Right atrium auricular region (tissue), 2 donors: ENCODE measurements at regions not wholly inside any gene's neighbourhood (a gene's known extent, or its start where the extent isn't known, plus 50 kb on each side); places are given as distances from the start of the nearest gene placed in this dataset.

Experiments used
- DNase-seq: peaks from one replicate; pipeline ENCODE4 v3.0.0-alpha.2; 2019; ENCODE audit warnings: low spot score
- H3K27ac ChIP-seq, 2 donors: fragments of 200-600 bp; sonication (generic); 1 replicate in 1 of 2; 2 replicates in 1 of 2; pipeline ENCODE4 v1.5.1; 2016 to 2019
- H3K27me3 ChIP-seq, 2 donors: fragments of 200-600 bp; sonication (generic); one replicate each; pipeline versions ENCODE4 v1.5.1 to v1.6.0; 2017 to 2019
- H3K36me3 ChIP-seq: fragments of 200-600 bp; sonication (generic); one replicate; pipeline ENCODE4 v1.5.1; 2016
- H3K4me1 ChIP-seq, 2 donors: fragments of 200-600 bp; sonication (generic); one replicate each; pipeline versions ENCODE4 v1.5.1 to v1.6.0; 2017 to 2019
- H3K4me3 ChIP-seq, 2 donors: fragments of 200-600 bp; sonication (generic); 1 replicate in 1 of 2; 2 replicates in 1 of 2; pipeline ENCODE4 v1.5.1; 2017 to 2019; ENCODE audit warnings: mild to moderate bottlenecking in 1 of 2, moderate library complexity in 1 of 2
- H3K9me3 ChIP-seq, 2 donors: fragments of 200-600 bp; sonication (generic); one replicate each; pipeline ENCODE4 v1.5.1; 2019
- TF ChIP-seq, protein P1 (sequence below), 2 donors: fragments of 200-600 bp; sonication (generic); IDR thresholded peaks; one replicate each; pipeline ENCODE4 v1.5.1; 2019; ENCODE audit warnings: antibody characterized with exemption in 2 of 2

DNA sequence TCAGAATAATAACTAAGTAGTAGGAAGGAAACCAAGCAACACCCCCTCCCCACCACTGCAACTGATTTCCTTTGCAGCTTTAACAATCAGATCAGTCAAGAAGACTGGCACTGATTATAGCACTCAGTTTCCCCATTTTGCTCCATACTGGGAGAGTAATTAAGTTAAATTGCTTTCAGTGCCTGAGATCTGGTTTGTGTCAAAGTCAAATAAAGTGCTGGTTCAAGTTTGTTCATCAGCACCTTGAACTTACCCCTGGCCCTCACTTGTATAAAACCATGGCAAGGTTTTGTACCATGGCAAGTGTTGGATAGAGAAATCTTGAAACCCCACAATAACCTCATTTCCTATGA lies 290.2 kb upstream of the SEMA6A start:
- TF ChIP-seq, protein P1, sequence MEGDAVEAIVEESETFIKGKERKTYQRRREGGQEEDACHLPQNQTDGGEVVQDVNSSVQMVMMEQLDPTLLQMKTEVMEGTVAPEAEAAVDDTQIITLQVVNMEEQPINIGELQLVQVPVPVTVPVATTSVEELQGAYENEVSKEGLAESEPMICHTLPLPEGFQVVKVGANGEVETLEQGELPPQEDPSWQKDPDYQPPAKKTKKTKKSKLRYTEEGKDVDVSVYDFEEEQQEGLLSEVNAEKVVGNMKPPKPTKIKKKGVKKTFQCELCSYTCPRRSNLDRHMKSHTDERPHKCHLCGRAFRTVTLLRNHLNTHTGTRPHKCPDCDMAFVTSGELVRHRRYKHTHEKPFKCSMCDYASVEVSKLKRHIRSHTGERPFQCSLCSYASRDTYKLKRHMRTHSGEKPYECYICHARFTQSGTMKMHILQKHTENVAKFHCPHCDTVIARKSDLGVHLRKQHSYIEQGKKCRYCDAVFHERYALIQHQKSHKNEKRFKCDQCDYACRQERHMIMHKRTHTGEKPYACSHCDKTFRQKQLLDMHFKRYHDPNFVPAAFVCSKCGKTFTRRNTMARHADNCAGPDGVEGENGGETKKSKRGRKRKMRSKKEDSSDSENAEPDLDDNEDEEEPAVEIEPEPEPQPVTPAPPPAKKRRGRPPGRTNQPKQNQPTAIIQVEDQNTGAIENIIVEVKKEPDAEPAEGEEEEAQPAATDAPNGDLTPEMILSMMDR (IDR thresholded peaks at IDR 0.05), result no peak

DNA sequence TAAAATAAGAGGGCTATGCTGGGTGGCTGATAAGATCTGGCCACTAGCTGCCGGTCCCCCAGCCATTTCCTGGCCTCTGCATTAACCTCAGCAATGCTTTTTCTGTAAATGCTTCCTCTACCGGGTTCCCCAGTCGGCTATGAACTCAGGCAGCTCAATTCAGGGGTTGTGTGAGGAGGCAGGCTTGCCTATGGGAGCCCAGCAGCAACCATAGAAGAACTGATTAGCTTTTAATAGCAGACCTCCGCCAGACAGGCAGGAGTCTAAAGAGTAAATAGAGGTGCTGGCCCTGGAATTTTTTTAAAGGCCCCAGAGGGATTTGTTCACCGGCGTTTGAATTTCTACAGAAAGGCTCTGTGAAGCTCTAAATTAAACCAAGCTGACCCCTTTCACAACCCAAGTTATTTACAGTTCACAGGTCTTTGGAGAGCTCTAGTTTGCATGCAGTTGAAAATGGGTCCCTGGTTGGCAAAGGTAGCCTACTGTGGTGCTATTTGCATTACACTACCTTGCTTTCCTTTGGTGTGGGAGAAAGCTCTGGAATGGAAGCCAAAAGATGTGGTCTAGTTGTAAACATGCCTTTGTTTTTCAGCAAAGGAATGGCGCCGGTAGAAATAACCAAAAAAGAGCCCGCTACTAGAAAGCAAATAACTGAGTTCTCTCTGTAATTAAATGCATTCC lies 289.7 kb upstream of the SEMA6A start:
- Histone ChIP-seq H3K36me3 (no peaks in the 10 kb centered on the region), H3K4me3 (no peak overlapping the region), H3K27me3 (no peaks in the 10 kb centered on the region), H3K4me1 (no peaks in the 10 kb centered on the region), H3K9me3 (no peaks in the 10 kb centered on the region), H3K27ac (no peak overlapping the region)
- no peak for DNase-seq
- TF ChIP-seq, protein P1 (IDR thresholded peaks at IDR 0.05), result no peak

More for the DNA sequence above, 290.2 kb upstream of the SEMA6A start:
- no peaks in the 10 kb centered on the region for H3K4me1 ChIP-seq
- no peaks in the 10 kb centered on the region for H3K27me3 ChIP-seq
- DNase-seq, result no peak
- no peaks in the 10 kb centered on the region for H3K36me3 ChIP-seq
- no peak overlapping the region for H3K4me3 ChIP-seq
- H3K9me3 ChIP-seq, result peaks cover 0 to 4% of the 10 kb centered on the region in 2 donors
- H3K27ac ChIP-seq, result no peak overlapping the region

DNA sequence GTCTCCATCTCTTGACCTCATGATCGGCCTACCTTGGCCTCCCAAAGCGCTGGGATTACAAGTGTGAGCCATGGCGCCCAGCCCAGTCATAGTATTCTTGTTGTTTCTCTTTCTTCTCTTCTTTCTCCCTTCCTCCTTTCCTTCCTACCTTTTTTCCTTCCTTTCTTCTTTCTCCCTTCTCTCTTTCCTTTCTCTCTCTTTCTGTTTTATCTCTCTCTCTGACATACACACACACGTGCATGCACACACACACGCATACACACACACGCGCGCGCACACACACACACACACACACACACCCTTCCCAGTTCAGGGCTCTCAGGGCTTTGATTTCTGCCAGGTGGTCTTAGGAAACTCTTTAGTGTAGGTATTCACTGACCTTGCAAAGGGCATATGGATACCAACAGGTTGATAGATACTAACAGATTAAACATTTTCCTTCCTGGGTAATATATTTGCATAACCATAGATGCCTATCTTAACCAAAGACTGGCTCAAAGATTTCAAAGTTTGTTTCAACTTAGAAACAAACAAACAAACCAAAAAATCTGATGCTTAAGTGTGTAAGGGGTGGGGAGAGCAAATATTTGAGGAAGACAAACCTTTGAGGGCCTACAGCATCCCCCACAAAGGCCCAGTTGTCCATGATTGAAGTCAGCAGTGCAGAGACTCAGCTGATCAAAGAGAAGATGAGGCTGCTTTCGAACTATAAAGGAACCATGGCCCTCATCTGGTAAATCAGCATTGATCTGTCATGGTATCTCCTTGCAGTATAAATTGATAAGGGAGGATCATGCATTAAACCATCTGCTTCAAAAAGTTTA lies 288.2 kb upstream of the SEMA6A start:
- Histone ChIP-seq H3K27me3 (no peaks in the 10 kb centered on the region), H3K36me3 (no peaks in the 10 kb centered on the region), H3K4me3 (no peak overlapping the region), H3K27ac (no peak overlapping the region), H3K4me1 (no peaks in the 10 kb centered on the region), H3K9me3 (no peaks in the 10 kb centered on the region)
- TF ChIP-seq, protein P1 (IDR thresholded peaks at IDR 0.05), result no peak
- no peak for DNase-seq

DNA sequence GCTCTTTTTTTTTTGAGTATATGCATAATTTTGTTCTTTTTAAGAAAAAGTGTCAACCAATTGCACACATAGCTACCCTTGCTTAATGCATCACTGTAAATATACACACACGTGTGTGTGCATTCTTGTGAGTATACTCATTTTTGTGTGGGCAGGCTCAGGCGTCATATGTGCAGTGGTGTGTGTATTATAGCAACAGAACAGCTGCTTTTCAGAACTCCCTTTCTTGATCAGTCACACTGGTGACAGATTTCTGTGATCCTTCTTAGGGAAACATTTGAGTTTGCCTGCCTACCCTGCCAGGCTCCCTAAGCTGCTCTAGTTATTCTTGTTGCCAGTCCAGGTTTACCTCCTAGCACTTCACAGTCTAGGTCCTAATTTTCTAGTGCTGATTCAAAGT lies 287.0 kb upstream of the SEMA6A start:
- no peaks in the 10 kb centered on the region for H3K9me3 ChIP-seq
- no peaks in the 10 kb centered on the region for H3K36me3 ChIP-seq
- TF ChIP-seq, protein P1 (IDR thresholded peaks at IDR 0.05), result no peak
- no peak overlapping the region for H3K4me3 ChIP-seq
- H3K27me3 ChIP-seq, result no peaks in the 10 kb centered on the region
- no peaks in the 10 kb centered on the region for H3K4me1 ChIP-seq
- H3K27ac ChIP-seq, result no peak overlapping the region
- DNase-seq, result no peak

DNA sequence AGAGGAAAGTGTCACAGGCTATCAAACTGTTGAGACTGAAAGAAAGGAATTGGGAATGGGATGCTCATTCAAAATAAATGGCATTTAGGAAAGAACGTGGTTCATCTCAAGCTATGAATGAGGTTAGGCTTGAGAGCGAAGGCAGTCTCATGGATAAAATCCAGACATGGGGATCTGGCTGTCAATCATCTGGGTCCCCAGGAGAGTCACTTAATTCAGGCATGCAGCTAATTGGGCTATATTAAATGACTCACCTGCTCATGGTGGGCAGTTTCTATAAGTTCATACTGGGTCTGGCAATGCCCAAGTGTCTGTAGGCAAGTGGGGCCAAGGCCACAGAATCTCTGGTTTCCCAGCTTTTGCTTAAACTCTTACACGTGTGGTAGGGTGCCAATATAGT lies 286.5 kb upstream of the SEMA6A start:
- DNase-seq, result no peak
- Histone ChIP-seq H3K27ac (no peak overlapping the region), H3K4me3 (no peak overlapping the region), H3K27me3 (no peaks in the 10 kb centered on the region), H3K36me3 (no peaks in the 10 kb centered on the region), H3K9me3 (no peaks in the 10 kb centered on the region), H3K4me1 (no peaks in the 10 kb centered on the region)
- TF ChIP-seq, protein P1 (IDR thresholded peaks at IDR 0.05), result no peak
